ENCODE measurements at regions not wholly inside any gene's neighbourhood (a gene's known extent, or its start where the extent isn't known, plus 50 kb on each side); places are given as distances from the start of the nearest gene placed in this dataset.

DNA sequence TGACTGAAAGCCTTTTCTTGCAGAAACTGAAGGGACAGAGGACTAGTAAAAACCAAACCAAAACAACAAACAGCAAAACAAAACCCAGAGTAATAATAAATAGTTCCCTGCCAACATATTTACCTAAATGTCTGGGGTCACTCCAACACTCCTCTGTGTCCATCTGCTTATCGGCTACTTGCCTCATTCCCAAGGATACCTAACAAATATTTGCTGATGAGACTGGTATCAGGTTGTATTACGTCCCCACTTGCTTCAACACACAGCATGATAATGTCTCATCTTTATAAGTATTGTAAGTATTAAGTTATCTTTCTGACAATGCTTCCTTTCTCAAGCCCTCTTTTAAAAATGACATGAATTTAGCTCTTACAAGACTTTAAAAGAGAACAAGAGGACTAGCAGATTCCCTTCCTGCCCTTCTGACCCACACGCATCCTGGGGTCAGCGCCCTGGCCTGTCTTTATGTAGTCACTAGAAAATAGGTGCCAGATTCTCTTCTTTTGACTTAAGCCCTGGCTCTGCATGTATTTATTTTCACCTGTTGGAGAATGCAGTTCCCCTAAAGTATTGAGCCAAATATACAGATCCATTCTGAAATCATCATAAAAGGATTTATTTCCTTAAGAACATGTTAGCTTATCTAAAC is 110.2 kb downstream of the SEM1 start:
- Histone ChIP-seq H3K4ac (ENCODE audit: low read depth, low read length) (no peak overlapping the region), H3K27me3 (ENCODE audit: insufficient read depth, low read length) (no peaks in the 10 kb centered on the region), H3K18ac (ENCODE audit: insufficient read length, low read depth, low read length) (no peak overlapping the region), H3K4me1 (ENCODE audit: insufficient read depth, low read length) (peaks cover 3% of the 10 kb centered on the region; the same call in 1 of the 2 replicates), H3K9ac (ENCODE audit: extremely low read depth, insufficient read length, low read length) (no peak overlapping the region), H3K79me1 (ENCODE audit: insufficient read depth, low read depth, low read length, poor library complexity, severe bottlenecking) (no peaks in the 10 kb centered on the region), H2AFZ (ENCODE audit: low read length) (no peak overlapping the region), H3K23me2 (ENCODE audit: insufficient read length, low read depth, low read length, poor library complexity, severe bottlenecking) (no peaks in the 10 kb centered on the region), H3K4me2 (ENCODE audit: insufficient read depth, insufficient read length, low read length) (no peak overlapping the region), H2BK5ac (ENCODE audit: insufficient read length, low read length) (no peak overlapping the region), H3K56ac (ENCODE audit: insufficient read length, low read depth, low read length) (no peak overlapping the region), H4K8ac (replicated peaks; ENCODE audit: insufficient read length, low read depth, low read length) (no peak overlapping the region), H2BK15ac (ENCODE audit: low read depth, low read length) (no peak overlapping the region), H3K14ac (ENCODE audit: insufficient read depth, low read length) (no peak overlapping the region), H2BK12ac (ENCODE audit: insufficient read length, low read depth, low read length) (no peak overlapping the region), H2AK5ac (ENCODE audit: insufficient read length, low read length) (no peak overlapping the region), H4K20me1 (ENCODE audit: control insufficient read depth, insufficient read depth, insufficient read length) (no peaks in the 10 kb centered on the region), H3K79me2 (ENCODE audit: insufficient read depth, low read length) (no peaks in the 10 kb centered on the region), H2BK20ac (ENCODE audit: low read depth, low read length, poor library complexity, severe bottlenecking) (no peak overlapping the region), H3T11ph (ENCODE audit: low read length) (no peak overlapping the region), H3K9me3 (ENCODE audit: control insufficient read depth, low read depth, low read length) (no peaks in the 10 kb centered on the region), H2BK120ac (ENCODE audit: low read depth, low read length, poor library complexity, severe bottlenecking) (no peak overlapping the region), H4K5ac (ENCODE audit: insufficient read length, low read depth, low read length) (no peak overlapping the region), H3K27ac (ENCODE audit: insufficient read length, low read depth, low read length) (no peak overlapping the region), H3K23ac (ENCODE audit: insufficient read length, low read depth, low read length) (no peak overlapping the region), H4K91ac (ENCODE audit: insufficient read length, low read depth, low read length) (no peak overlapping the region)
- WGBS (ENCODE audit: extremely low coverage, insufficient read length, low lambda C conversion rate) = no CpG with 5 or more reads among the region's 4 CpGs
- H3K36me3 Mint-ChIP-seq (ENCODE audit: insufficient read depth in 1 of 3, low read depth in 3 of 3) = no peaks in the 10 kb centered on the region
- no peak for TF ChIP-seq CTCF (conservative IDR thresholded peaks at IDR 0.05)
- H3K4me3 Mint-ChIP-seq = no peak overlapping the region
- H3K9me3 Mint-ChIP-seq = no peaks in the 10 kb centered on the region
- no peaks in the 10 kb centered on the region for H3K27me3 Mint-ChIP-seq (ENCODE audit: low read depth)
- DNase-seq = no peak
- H3K27ac Mint-ChIP-seq = no peak overlapping the region
- H3K4me1 Mint-ChIP-seq = peaks cover 29 to 31% of the 10 kb centered on the region in 2 experiments
